Left lung (tissue), 4 donors: ENCODE measurements at regions not wholly inside any gene's neighbourhood (a gene's known extent, or its start where the extent isn't known, plus 50 kb on each side); places are given as distances from the start of the nearest gene placed in this dataset.

Source experiments
- ATAC-seq: fragments of 200-7000 bp; cut with Tn5 transposase; one replicate; pipeline ENCODE4 v1.9.1; 2020; ENCODE audit warnings: moderate library complexity
- DNase-seq, 4 donors: peaks; one replicate each; pipeline ENCODE4 v3.0.0-alpha.2; 2013 to 2020
- H3K27ac ChIP-seq, 2 donors: fragments of 200-600 bp; sonication (generic) in 1 of 2; one replicate each; pipeline versions ENCODE4 v1.5.0 to v1.8.0; 2020 to 2021
- H3K27me3 ChIP-seq, 2 donors: fragments of 200-600 bp; sonication (generic) in 1 of 2; one replicate each; pipeline versions ENCODE4 v1.5.0 to v1.8.0; 2020 to 2021
- H3K36me3 ChIP-seq, 2 donors: fragments of 200-600 bp; sonication (generic) in 1 of 2; one replicate each; pipeline versions ENCODE4 v1.5.0 to v1.8.0; 2020 to 2021
- H3K4me1 ChIP-seq, 2 donors: fragments of 200-600 bp; one replicate each; pipeline ENCODE4 v1.8.0; 2021
- H3K4me3 ChIP-seq, 2 donors: fragments of 200-600 bp; sonication (generic) in 1 of 2; one replicate each; pipeline versions ENCODE4 v1.5.0 to v1.8.0; 2020 to 2021; ENCODE audit warnings: mild to moderate bottlenecking in 1 of 2
- H3K9me3 ChIP-seq, 2 donors: fragments of 200-600 bp; sonication (generic) in 1 of 2; one replicate each; pipeline versions ENCODE4 v1.5.0 to v1.8.0; 2020 to 2021
- CTCF ChIP-seq, 2 donors: fragments of 200-600 bp; sonication (generic) in 1 of 2; IDR thresholded peaks; one replicate each; pipeline versions ENCODE4 v1.5.0 to v1.8.0; 2021; ENCODE audit warnings: antibody characterized with exemption in 2 of 2
- intact Hi-C, 2 donors: fragments of 100-400 bp; cut with DNase I; formaldehyde crosslinking; loops; one replicate each; pipeline versions ENCODE4 v1.11.2 to v1.14.2; 2022
- donor health status: DM: no; HTN: yes; CAD: no.
- donor health status: DM: no; HTN: no; CAD: no.

- no peak overlapping the region for H3K27ac ChIP-seq
- intact Hi-C loops: no loop called here
- ATAC-seq: peak; percentile 75
- no peaks in the 10 kb centered on the region for H3K36me3 ChIP-seq
- peaks cover 0 to 11% of the 10 kb centered on the region in 2 donors for H3K27me3 ChIP-seq
- no peak overlapping the region for H3K4me3 ChIP-seq
- peaks cover 0 to 4% of the 10 kb centered on the region in 2 donors for H3K4me1 ChIP-seq
- peak in 1 of 4 donors; percentile 35 for DNase-seq
- no peak for TF ChIP-seq CTCF (IDR thresholded peaks at IDR 0.05)
- no peaks in the 10 kb centered on the region for H3K9me3 ChIP-seq
These were observed 144.4 kb downstream of the NSG2 start for GRCh38 chr5:174189654-174190541.

- no peaks in the 10 kb centered on the region for H3K9me3 ChIP-seq
- peaks cover 0 to 11% of the 10 kb centered on the region in 2 donors for H3K27me3 ChIP-seq
- no peak for ATAC-seq
- no peak for TF ChIP-seq CTCF (IDR thresholded peaks at IDR 0.05)
- no peak overlapping the region for H3K4me3 ChIP-seq
- no peak overlapping the region for H3K27ac ChIP-seq
- intact Hi-C loops: no loop called here
- no peaks in the 10 kb centered on the region for H3K36me3 ChIP-seq
- H3K4me1 ChIP-seq: peaks cover 0 to 4% of the 10 kb centered on the region in 2 donors
- DNase-seq: no peak
These were observed 145.6 kb downstream of the NSG2 start for GRCh38 chr5:174191076-174191475.

GRCh38 chr5:174191850-174192655 is 146.5 kb downstream of the NSG2 start:
- TF ChIP-seq CTCF (IDR thresholded peaks at IDR 0.05): no peak
- peaks cover 0 to 11% of the 10 kb centered on the region in 2 donors for H3K27me3 ChIP-seq
- H3K4me1 ChIP-seq: peaks cover 0 to 4% of the 10 kb centered on the region in 2 donors
- H3K9me3 ChIP-seq: no peaks in the 10 kb centered on the region
- DNase-seq: no peak
- ATAC-seq: no peak
- H3K27ac ChIP-seq: no peak overlapping the region
- intact Hi-C loops: no loop called here
- no peaks in the 10 kb centered on the region for H3K36me3 ChIP-seq
- H3K4me3 ChIP-seq: no peak overlapping the region

DNA sequence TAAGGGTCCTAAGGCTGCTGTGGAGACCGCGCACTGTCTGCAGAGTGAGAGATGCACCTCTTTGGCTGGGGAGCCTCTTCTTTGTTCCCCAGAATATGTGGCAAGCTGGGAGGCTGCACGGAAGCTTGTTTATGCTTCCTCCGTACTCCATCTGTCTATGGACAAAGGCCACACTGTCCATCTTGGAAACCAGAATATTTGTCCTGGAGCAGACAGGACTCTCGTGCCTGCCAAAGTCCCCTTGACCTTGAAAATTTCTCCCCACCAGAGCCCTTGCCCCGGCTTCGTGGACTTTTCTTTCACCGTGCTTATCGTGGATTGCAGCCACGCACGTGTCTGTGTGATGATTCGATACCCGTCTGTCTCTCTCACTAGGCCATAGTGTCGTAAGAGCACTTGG is 147.4 kb downstream of the NSG2 start:
- Histone ChIP-seq H3K4me3 (no peak overlapping the region), H3K27ac (no peak overlapping the region), H3K9me3 (no peaks in the 10 kb centered on the region), H3K27me3 (peaks cover 0 to 11% of the 10 kb centered on the region in 2 donors), H3K36me3 (no peaks in the 10 kb centered on the region), H3K4me1 (peaks cover 0 to 4% of the 10 kb centered on the region in 2 donors)
- intact Hi-C loops: no loop called here
- no peak for TF ChIP-seq CTCF (IDR thresholded peaks at IDR 0.05)
- no peak for ATAC-seq
- DNase-seq: no peak

DNA sequence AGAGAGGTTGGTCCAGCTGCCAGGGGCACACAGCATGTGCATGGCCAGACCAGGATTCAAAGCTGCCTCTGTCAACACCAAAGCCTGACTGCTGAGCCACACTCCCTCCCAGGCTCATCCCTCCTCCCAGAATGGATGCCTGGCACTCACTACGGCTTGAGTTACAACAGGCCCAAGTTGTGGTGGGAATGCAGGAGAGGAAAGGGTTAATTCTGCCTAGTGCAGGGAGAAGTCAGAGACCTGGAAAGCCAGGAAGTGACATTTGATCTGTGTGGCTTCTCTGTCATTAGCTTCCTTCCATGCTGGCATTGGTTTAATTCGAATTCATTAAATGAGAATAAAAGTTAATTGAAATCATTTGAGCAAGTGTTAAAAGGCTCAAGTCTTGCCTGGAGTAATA is 150.0 kb downstream of the NSG2 start:
- no peak for DNase-seq
- ATAC-seq: no peak
- H3K9me3 ChIP-seq: no peaks in the 10 kb centered on the region
- intact Hi-C loops: no loop called here
- H3K4me1 ChIP-seq: no peaks in the 10 kb centered on the region
- peaks cover 0 to 4% of the 10 kb centered on the region in 2 donors for H3K27me3 ChIP-seq
- no peaks in the 10 kb centered on the region for H3K36me3 ChIP-seq
- no peak for TF ChIP-seq CTCF (IDR thresholded peaks at IDR 0.05)
- H3K27ac ChIP-seq: no peak overlapping the region
- H3K4me3 ChIP-seq: no peak overlapping the region
